ENCODE measurements at regions not wholly inside any gene's neighbourhood (a gene's known extent, or its start where the extent isn't known, plus 50 kb on each side); places are given as distances from the start of the nearest gene placed in this dataset.

DNA sequence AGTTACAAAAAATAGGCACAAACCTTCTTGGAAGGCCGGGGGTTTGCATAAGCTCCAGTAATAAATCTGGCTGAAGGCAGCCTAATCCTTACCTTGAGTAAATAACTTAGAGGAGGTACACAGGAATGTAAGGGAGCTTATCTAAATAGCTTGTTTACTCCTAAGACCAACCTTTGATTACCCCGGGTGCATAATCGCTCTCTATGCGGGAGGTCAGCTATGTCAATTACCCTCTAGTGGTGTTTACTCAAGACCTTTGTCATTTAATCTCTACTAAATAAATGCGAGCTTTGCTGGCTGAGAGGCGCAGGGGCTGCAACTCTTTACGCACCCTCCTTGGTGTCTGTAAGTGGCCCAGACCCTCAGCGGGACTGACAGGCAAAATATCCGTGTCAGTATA is 50.2 kb upstream of the MAP9 start:
- no peaks in the 10 kb centered on the region for H3K9me2 ChIP-seq
- H3K27me3 ChIP-seq (ENCODE audit: insufficient read depth) = no peaks in the 10 kb centered on the region
- no peaks in the 10 kb centered on the region for H4K20me1 ChIP-seq (ENCODE audit: insufficient read depth)
- DNase-seq = no peak
- WGBS (ENCODE audit: low lambda C conversion rate) = 52% methylated on average over 9 of the region's 9 CpGs
- H3K9me3 ChIP-seq = no peaks in the 10 kb centered on the region
- no peak overlapping the region for H3K4me3 ChIP-seq (ENCODE audit: low read depth in 2 of 2, low read length in 1 of 2)
- H3K27ac ChIP-seq (ENCODE audit: low read depth in 2 of 2, low read length in 1 of 2) = no peak overlapping the region
- H3K4me1 ChIP-seq (ENCODE audit: control insufficient read depth in 1 of 2, insufficient read depth in 2 of 2, low read depth in 1 of 2, low read length in 1 of 2) = peaks cover 0 to 6% of the 10 kb centered on the region in 2 experiments; a peak in 2 of 4 replicates
- H3K36me3 ChIP-seq (replicated peaks in 1 of 2; ENCODE audit: control insufficient read depth in 1 of 2, insufficient read depth in 2 of 2, low read length in 1 of 2) = no peaks in the 10 kb centered on the region
- no peak overlapping the region for H3K9ac ChIP-seq
- POLR2A ChIA-PET = no interaction called here
- no peaks in the 10 kb centered on the region for H3K79me2 ChIP-seq (ENCODE audit: insufficient read depth)
- H3K4me2 ChIP-seq = no peak overlapping the region
- TF ChIP-seq RFX5 (IDR thresholded peaks at IDR 0.05; ENCODE audit: low read length) = no peak
- TF ChIP-seq MEF2A (IDR thresholded peaks at IDR 0.05; ENCODE audit: borderline replicate concordance, low read depth) = no peak
- TF ChIP-seq FOXM1 (IDR thresholded peaks at IDR 0.05; ENCODE audit: low read depth) = no peak
- TF ChIP-seq, protein P1, sequence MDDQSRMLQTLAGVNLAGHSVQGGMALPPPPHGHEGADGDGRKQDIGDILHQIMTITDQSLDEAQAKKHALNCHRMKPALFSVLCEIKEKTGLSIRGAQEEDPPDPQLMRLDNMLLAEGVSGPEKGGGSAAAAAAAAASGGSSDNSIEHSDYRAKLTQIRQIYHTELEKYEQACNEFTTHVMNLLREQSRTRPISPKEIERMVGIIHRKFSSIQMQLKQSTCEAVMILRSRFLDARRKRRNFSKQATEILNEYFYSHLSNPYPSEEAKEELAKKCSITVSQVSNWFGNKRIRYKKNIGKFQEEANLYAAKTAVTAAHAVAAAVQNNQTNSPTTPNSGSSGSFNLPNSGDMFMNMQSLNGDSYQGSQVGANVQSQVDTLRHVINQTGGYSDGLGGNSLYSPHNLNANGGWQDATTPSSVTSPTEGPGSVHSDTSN (IDR thresholded peaks at IDR 0.05) = no peak
- TF ChIP-seq, protein P2, sequence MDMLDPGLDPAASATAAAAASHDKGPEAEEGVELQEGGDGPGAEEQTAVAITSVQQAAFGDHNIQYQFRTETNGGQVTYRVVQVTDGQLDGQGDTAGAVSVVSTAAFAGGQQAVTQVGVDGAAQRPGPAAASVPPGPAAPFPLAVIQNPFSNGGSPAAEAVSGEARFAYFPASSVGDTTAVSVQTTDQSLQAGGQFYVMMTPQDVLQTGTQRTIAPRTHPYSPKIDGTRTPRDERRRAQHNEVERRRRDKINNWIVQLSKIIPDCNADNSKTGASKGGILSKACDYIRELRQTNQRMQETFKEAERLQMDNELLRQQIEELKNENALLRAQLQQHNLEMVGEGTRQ (IDR thresholded peaks at IDR 0.05; ENCODE audit: borderline replicate concordance, low read depth, low read length) = no peak
- no peak for TF ChIP-seq JUND (IDR thresholded peaks at IDR 0.05)
- no peak for TF ChIP-seq EZH2phosphoT487 (IDR thresholded peaks at IDR 0.05; ENCODE audit: borderline replicate concordance, low read depth)
- no peak for TF ChIP-seq ELF1 (IDR thresholded peaks at IDR 0.05)
- TF ChIP-seq, protein P3, sequence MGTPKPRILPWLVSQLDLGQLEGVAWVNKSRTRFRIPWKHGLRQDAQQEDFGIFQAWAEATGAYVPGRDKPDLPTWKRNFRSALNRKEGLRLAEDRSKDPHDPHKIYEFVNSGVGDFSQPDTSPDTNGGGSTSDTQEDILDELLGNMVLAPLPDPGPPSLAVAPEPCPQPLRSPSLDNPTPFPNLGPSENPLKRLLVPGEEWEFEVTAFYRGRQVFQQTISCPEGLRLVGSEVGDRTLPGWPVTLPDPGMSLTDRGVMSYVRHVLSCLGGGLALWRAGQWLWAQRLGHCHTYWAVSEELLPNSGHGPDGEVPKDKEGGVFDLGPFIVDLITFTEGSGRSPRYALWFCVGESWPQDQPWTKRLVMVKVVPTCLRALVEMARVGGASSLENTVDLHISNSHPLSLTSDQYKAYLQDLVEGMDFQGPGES (IDR thresholded peaks at IDR 0.05; ENCODE audit: low read depth, low read length) = no peak
- no peak for TF ChIP-seq RXRA (IDR thresholded peaks at IDR 0.05; ENCODE audit: borderline replicate concordance, low read depth)
- TF ChIP-seq RAD21 (IDR thresholded peaks at IDR 0.05; ENCODE audit: low read length) = no peak
- TF ChIP-seq, protein P4, sequence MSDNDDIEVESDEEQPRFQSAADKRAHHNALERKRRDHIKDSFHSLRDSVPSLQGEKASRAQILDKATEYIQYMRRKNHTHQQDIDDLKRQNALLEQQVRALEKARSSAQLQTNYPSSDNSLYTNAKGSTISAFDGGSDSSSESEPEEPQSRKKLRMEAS (IDR thresholded peaks at IDR 0.05; ENCODE audit: low read depth) = no peak
- no peak for TF ChIP-seq GATA2 (CRISPR knock-in tag; IDR thresholded peaks at IDR 0.05)
- TF ChIP-seq, protein P5, sequence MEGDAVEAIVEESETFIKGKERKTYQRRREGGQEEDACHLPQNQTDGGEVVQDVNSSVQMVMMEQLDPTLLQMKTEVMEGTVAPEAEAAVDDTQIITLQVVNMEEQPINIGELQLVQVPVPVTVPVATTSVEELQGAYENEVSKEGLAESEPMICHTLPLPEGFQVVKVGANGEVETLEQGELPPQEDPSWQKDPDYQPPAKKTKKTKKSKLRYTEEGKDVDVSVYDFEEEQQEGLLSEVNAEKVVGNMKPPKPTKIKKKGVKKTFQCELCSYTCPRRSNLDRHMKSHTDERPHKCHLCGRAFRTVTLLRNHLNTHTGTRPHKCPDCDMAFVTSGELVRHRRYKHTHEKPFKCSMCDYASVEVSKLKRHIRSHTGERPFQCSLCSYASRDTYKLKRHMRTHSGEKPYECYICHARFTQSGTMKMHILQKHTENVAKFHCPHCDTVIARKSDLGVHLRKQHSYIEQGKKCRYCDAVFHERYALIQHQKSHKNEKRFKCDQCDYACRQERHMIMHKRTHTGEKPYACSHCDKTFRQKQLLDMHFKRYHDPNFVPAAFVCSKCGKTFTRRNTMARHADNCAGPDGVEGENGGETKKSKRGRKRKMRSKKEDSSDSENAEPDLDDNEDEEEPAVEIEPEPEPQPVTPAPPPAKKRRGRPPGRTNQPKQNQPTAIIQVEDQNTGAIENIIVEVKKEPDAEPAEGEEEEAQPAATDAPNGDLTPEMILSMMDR (IDR thresholded peaks at IDR 0.05) = no peak
- CTCF ChIA-PET = interaction anchor here (1.4 kb wide), 1 partner anchor 23 kb away, joined by 4 read pairs; no protein-coding TSS in a partner anchor
- no peaks in the 10 kb centered on the region for H3F3A ChIP-seq (replicated peaks; ENCODE audit: insufficient read depth)
- H2AFZ ChIP-seq (ENCODE audit: low read depth) = no peak overlapping the region
